ENCODE measurements at regions not wholly inside any gene's neighbourhood (a gene's known extent, or its start where the extent isn't known, plus 50 kb on each side); places are given as distances from the start of the nearest gene placed in this dataset.
A peak's percentile ranks its signal among the peaks of the same experiment; 100 is the strongest.
"Not testable (repeated sequence)": the region's sequence is repeated elsewhere in the genome, so short reads cannot be mapped to it uniquely, and the experiment has no call there.

- DNase-seq = not testable (repeated sequence)
Measured at GRCh38 chr4:43672265-43672885, 776.2 kb downstream of the KCTD8 start.

GRCh38 chr4:43680421-43680820 lies 768.2 kb downstream of the KCTD8 start:
- no peak for DNase-seq

- DNase-seq = no peak
Measured at GRCh38 chr4:43682551-43682950, 766.1 kb downstream of the KCTD8 start.

GRCh38 chr4:43690116-43690515 lies 758.5 kb downstream of the KCTD8 start:
- DNase-seq = no peak

DNA sequence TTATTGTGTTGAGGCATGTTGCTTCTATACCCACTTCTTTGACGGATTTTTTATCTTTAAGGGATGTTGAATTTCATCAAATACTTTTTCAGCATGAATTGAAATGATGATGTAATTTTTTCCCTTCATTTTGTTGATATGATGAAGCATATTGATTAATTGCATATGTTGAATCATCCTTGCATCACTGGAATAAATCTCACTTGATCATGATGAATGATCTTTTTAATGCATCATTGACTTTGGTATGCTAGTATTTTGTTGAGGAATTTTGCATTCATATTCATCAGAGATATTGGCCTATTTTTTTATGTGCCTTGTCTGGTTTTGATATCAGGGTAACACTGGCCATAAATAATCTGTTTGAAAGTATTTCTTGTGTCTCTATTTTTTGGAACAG lies 754.7 kb downstream of the KCTD8 start:
- DNase-seq = no peak

GRCh38 chr4:43709443-43709842 lies 739.2 kb downstream of the KCTD8 start:
- DNase-seq = peak; percentile 14

DNA sequence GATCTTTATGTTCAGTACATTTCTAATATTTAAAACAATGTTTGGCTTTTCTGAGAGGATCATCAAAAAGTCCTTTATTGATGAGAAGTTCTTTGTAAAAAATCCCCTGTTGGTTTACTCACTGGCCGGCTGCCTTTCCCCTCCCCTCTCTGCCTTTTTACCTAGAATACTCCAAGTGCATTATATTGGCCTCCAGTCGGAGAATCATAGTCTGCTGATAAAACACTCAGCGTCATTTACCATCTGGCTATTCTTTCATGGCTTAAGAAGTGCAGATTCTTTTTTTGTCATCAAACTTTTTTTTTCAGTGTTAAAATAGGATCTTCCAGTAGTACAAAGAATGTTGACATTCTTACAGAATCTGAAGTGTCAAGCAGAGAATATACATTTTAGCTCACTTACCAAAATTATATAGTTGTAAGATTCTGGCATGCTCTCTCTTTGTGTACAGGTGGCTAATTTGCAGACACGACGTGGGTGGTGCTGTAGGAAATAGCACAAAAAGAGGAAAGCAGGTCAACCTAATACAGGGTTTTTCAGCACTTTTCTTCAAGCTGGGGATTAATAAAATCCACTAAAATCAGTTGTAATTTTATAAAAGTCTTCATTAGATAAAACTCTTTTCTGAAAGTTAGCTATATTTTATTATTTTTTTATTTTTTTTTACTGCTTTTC lies 731.8 kb downstream of the KCTD8 start:
- DNase-seq = no peak

DNA sequence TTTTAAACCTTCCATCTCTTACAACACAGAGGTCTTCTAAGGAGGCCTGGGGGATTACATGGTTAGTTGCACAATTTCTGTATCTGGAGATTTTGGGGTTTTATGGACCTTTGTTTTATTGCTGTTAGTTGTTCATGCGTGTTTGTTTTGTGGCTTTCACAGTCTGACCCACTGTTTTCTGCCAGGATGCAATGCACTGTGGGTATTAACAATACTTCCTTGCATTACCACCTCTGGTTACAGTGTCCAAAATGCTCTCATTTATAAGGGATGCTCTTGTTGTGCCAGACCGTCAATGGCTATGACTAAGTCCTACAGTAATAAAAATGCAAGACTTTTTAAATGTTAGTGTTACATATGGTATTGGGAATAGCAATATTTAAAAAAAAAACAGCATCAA lies 730.2 kb downstream of the KCTD8 start:
- no peak for DNase-seq

GRCh38 chr4:43732829-43733426 lies 715.7 kb downstream of the KCTD8 start:
- no peak for DNase-seq

DNA sequence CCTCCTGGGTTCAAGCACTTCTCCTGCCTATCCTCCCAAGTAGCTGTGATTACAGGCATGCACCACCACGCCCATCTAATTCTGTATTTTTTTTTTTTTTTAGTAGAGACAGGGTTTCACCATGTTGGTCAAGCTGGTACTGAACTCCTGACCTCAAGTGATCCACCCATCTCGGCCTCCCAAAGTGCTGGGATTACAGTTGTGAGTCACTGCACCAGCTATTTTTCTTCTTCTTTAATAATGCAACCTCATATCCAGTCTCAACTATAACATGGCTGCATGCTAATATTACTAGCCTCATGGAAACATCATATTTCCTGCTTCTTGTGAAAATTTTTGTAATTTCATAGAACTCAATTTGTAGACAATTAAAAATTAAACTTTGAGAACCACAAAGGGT lies 706.5 kb downstream of the KCTD8 start:
- DNase-seq = no peak

- DNase-seq = no peak
Measured at GRCh38 chr4:43754566-43754965, 694.0 kb downstream of the KCTD8 start.

DNA sequence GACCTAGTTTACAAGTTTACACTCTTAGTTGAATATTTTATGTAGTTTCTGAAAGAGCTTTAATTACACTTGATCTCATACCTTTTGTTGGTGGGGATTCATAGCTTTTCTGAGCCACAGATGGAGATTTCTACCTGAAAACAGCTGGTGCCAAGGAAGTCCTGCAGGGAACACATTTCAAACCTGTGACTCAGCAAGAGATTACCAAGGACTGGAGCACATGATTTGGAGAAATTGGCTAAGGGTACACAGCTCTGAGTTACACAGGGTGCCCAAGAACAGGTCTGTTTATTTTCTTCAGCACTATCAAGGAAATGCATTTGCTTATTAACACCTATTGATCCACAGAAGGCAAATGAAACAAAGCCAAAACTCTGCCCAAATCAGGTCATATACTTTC lies 691.5 kb downstream of the KCTD8 start:
- DNase-seq = no peak

DNA sequence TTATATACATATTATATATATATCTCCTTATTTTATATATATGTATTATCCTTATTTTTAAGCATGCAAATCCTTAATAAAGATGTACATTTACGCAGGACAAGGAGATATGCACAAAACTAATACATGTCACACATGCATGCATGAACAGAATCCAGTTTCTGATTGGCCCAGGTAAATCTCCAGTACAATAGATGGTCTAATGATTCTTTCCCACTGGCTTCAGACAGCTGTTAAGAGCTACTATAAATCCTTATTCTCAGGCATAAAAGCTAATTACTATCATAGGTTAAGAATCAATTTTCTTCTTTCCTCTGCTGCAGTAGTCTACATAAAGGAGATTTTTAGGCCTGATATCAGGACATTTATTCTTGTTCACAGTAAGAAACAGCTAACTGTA lies 689.8 kb downstream of the KCTD8 start:
- DNase-seq = no peak

DNA sequence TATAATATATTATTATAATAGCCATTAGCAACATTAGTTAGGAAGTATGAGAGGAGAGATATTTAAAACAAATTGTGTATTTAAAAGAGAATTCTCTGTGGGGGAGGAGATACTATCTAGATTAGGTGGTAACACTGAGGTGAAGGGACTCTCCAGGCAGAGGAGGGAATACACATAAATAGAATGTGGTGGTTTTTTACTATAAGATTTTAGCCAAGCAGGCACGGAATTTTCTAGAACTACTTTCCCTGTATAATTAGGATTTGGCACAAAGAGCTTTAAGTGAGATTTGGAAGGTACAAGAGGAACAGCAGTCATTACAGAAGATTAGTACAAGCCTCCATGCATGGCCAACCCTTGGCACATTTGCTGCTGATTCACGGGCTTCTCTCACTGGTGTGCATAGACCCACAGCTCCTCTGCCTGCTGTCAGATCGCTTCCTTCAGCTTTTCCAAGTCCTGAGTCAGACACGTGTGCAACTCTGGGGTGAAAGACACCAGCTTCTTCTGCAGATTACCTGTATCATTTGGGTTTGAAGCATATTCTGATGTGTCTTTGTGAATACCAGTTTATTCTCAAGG lies 685.5 kb downstream of the KCTD8 start:
- DNase-seq = no peak

- no peak for DNase-seq
Measured at GRCh38 chr4:43765514-43765913, 683.1 kb downstream of the KCTD8 start.

- no peak for DNase-seq
Measured at GRCh38 chr4:43766648-43767047, 682.0 kb downstream of the KCTD8 start.

DNA sequence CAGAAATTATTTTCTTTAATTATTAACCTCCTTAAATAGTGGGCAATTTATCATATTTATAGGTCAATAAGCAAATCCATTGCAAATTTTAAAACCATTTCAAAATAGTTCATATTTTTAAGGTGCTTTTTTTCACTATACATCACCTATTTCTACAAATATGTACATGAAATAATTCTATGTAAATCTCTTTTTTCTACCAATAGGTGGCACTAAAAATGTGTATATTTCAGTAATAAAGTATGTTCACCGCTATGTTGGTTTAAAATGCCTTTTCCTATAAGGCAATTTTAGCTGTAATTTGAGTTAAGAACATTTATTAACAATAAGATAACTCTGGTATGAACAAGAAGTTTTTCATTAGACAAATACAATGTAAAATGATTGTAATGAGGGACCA lies 672.2 kb downstream of the KCTD8 start:
- DNase-seq = peak; percentile 5

GRCh38 chr4:43778187-43778915 lies 670.3 kb downstream of the KCTD8 start:
- DNase-seq = no peak

DNA sequence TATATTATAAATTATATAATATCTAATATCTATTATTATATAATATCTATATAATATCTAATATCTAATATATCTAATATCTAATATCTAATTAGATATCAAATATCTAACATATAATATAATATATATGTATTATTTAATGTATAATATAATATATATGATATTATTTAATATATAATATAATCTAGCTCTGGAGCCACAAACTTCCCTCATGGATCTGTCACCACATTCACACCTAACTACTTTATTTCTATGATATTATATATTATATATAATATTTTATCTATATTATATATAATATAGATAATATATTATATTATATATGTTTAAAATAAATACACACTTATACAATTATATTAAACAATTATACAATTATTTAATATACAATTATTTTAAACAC lies 667.5 kb downstream of the KCTD8 start:
- DNase-seq = no peak

GRCh38 chr4:43782391-43782790 lies 666.2 kb downstream of the KCTD8 start:
- DNase-seq = no peak

- peak; percentile 25 for DNase-seq
Measured at GRCh38 chr4:43816116-43816515, 632.5 kb downstream of the KCTD8 start.

DNA sequence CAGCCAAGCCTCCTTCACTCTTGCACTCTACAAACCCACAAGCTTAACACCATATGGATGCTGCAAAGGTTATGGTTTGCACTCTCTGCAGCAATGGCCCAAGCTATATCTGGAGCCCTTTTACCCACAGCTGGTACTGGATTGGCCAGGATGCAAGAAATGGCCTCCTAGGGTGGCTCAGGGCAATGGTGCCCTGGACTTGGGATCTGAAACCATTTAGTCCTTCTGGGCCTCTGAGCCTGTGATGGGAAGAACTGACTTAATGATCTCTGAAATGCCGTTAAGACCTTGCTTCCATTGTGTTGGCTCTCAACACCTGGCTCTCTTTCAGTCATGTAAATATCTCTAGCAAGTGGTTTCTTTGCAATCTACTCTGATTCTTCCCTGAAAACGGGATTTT lies 626.0 kb downstream of the KCTD8 start:
- DNase-seq = no peak

DNA sequence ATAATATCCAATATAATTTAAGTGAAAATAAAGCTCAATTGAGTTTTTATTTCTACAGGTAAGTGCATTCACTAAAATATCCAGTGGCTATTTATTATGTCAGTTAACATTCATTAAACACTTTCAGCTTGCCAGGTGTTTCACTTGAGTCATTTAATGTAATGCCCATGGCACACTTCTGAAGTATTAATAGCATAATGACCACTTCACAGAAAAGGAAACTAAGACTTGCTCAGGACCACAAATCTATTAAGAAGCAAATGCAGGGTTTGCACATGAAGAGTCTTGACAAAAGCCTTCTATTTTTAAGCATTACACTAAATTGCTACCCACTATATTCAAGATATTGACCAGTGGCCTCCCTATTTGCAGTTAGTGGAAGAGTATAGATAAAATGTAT lies 612.7 kb downstream of the KCTD8 start:
- peak; percentile 75 for DNase-seq

GRCh38 chr4:43837171-43837570 lies 611.4 kb downstream of the KCTD8 start:
- no peak for DNase-seq
